HFF-Myc (cell line): ENCODE measurements at regions not wholly inside any gene's neighbourhood (a gene's known extent, or its start where the extent isn't known, plus 50 kb on each side); places are given as distances from the start of the nearest gene placed in this dataset.

ENCODE experiments used
- DNase-seq: peaks from one replicate; pipeline ENCODE4 v3.0.0-alpha.2; 2011; ENCODE audit warnings: low read depth; ENCODE audit errors: extremely low read depth
- H3K4me3 ChIP-seq: replicated peaks from 2 replicates; pipeline ENCODE4 v1.5.1; 2011; ENCODE audit warnings: low read depth, mild to moderate bottlenecking, control low read depth, low read length
- CTCF ChIP-seq: IDR thresholded peaks from 2 replicates; pipeline ENCODE4 v1.5.1; 2012; ENCODE audit warnings: mild to moderate bottlenecking, low read depth, low read length, control low read depth; ENCODE audit errors: missing control alignments

- no peak overlapping the region for H3K4me3 ChIP-seq
- no peak for TF ChIP-seq CTCF
- DNase-seq, result no peak
Measured at GRCh38 chr18:38116716-38117115, 551.1 kb upstream of the CELF4 start.

- no peak overlapping the region for H3K4me3 ChIP-seq
- TF ChIP-seq CTCF, result no peak
- no peak for DNase-seq
Measured at GRCh38 chr18:38115201-38115600, 549.6 kb upstream of the CELF4 start.

GRCh38 chr18:38087538-38087937 is 521.9 kb upstream of the CELF4 start:
- DNase-seq, result no peak
- TF ChIP-seq CTCF, result no peak
- H3K4me3 ChIP-seq, result no peak overlapping the region

DNA sequence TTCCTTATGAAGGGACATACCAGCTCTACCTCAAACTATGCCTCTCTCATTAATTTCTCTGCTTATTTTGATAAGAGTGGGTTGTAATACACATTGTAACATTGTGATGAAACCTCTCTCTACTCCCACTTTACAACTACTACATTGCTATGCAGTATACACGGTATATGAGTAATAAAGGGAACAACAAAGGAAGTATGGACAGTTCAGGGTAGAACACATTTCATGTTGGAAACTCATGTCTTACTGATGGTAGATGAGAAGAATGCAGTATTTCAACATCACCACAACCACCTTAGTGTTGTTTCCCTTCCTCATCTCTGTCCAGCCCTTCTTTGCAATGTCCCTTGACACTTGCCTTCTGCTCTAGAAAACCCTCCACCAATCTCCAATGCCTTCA is 515.9 kb upstream of the CELF4 start:
- no peak for DNase-seq
- TF ChIP-seq CTCF, result no peak
- no peak overlapping the region for H3K4me3 ChIP-seq

DNA sequence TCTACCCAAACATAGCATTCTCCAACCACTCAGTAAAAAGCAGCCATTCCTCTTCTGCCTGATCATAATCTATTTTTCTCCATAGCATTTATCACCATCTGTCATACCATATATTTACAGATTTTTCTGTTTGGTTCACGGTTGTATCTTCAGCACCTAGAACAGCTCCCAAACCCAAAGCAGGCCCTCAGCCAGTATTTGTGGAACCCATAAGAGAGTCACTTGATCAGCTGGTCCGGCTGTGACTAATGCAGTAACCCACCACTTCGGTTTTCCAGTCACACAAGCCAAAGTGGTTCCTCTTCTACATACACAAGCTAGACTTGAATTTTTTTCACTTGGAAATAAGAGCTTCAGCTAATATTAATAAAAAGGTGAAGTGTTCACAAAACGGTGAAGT is 511.6 kb upstream of the CELF4 start:
- no peak for DNase-seq
- no peak overlapping the region for H3K4me3 ChIP-seq
- no peak for TF ChIP-seq CTCF

- no peak overlapping the region for H3K4me3 ChIP-seq
- TF ChIP-seq CTCF, result no peak
- DNase-seq, result no peak
Measured at GRCh38 chr18:38076346-38077070, 510.9 kb upstream of the CELF4 start.
